Stomach smooth muscle (tissue), 2 donors: ENCODE measurements at regions not wholly inside any gene's neighbourhood (a gene's known extent, or its start where the extent isn't known, plus 50 kb on each side); places are given as distances from the start of the nearest gene placed in this dataset.
"Not testable (repeated sequence)": the region's sequence is repeated elsewhere in the genome, so short reads cannot be mapped to it uniquely, and the experiment has no call there.

Experiments
- H3K27ac ChIP-seq: one replicate; pipeline ENCODE4 v1.7.0; 2013; ENCODE audit warnings: mild to moderate bottlenecking, low read length, inconsistent platforms
- H3K27me3 ChIP-seq, 2 donors: one replicate each; pipeline ENCODE4 v1.7.0; 2013; ENCODE audit warnings: low read length in 2 of 2; ENCODE audit not compliant: insufficient read depth in 2 of 2, control insufficient read depth in 1 of 2
- H3K36me3 ChIP-seq, 2 donors: one replicate each; pipeline ENCODE4 v1.7.0; 2013; ENCODE audit warnings: low read length in 2 of 2; ENCODE audit not compliant: control insufficient read depth in 2 of 2, insufficient read depth in 2 of 2
- H3K4me1 ChIP-seq: one replicate; pipeline ENCODE4 v1.7.0; 2013; ENCODE audit warnings: low read length; ENCODE audit not compliant: control insufficient read depth, insufficient read depth
- H3K4me3 ChIP-seq, 2 donors: one replicate each; pipeline ENCODE4 v1.7.0; 2013; ENCODE audit warnings: low read length in 2 of 2
- H3K9ac ChIP-seq, 2 donors: one replicate each; pipeline ENCODE4 v1.7.0; 2013; ENCODE audit warnings: low read length in 2 of 2, mild to moderate bottlenecking in 1 of 2
- H3K9me3 ChIP-seq, 2 donors: one replicate each; pipeline ENCODE4 v1.7.0; 2013; ENCODE audit warnings: low read length in 2 of 2; ENCODE audit not compliant: control insufficient read depth in 2 of 2
- donor health status: healthy.
- donor health status: Pancreatic carcinoma.

- Histone ChIP-seq H3K4me3 (no peak overlapping the region), H3K4me1 (no peaks in the 10 kb centered on the region), H3K9me3 (no peaks in the 10 kb centered on the region), H3K9ac (no peak overlapping the region), H3K27me3 (no peaks in the 10 kb centered on the region), H3K27ac (no peak overlapping the region), H3K36me3 (no peaks in the 10 kb centered on the region)
These were observed 307.2 kb downstream of the ABCC12 start for GRCh38 chr16:47848421-47849109.

- Histone ChIP-seq H3K27me3 (no peaks in the 10 kb centered on the region), H3K27ac (no peak overlapping the region), H3K9me3 (no peaks in the 10 kb centered on the region), H3K4me3 (no peak overlapping the region), H3K9ac (no peak overlapping the region), H3K36me3 (no peaks in the 10 kb centered on the region), H3K4me1 (no peaks in the 10 kb centered on the region)
These were observed 308.4 kb downstream of the ABCC12 start for GRCh38 chr16:47847220-47847970.

DNA sequence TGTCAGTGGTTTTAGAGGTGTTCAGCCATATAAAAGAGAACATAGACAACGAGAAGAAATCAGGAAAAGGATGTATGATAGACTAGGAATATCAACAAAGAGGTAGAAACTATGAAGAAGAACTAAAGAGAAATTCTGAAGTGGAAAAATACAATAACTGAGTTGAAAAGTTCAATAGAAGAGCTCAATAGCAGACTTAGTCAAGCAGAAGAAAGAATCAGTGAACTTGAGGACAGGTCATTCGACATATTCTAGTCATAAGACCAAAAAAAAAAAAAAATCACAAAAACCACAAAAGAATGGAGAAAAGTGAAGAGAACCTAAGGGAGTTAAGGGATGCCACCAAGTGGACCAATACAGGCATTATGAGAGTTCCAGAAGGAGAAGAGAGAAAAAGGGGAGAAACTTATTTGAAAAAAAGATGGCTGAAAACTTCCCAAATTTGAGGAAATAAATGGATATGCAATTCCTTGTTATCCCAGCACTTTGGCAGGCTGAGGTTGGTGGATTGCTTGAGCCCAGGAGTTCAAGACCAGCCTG lies 321.2 kb downstream of the ABCC12 start:
- no peaks in the 10 kb centered on the region for H3K36me3 ChIP-seq
- no peak overlapping the region for H3K27ac ChIP-seq
- H3K27me3 ChIP-seq: no peaks in the 10 kb centered on the region
- no peaks in the 10 kb centered on the region for H3K4me1 ChIP-seq
- H3K4me3 ChIP-seq: no peak overlapping the region
- peaks cover 9 to 11% of the 10 kb centered on the region in 2 donors for H3K9me3 ChIP-seq
- H3K9ac ChIP-seq: no peak overlapping the region

DNA sequence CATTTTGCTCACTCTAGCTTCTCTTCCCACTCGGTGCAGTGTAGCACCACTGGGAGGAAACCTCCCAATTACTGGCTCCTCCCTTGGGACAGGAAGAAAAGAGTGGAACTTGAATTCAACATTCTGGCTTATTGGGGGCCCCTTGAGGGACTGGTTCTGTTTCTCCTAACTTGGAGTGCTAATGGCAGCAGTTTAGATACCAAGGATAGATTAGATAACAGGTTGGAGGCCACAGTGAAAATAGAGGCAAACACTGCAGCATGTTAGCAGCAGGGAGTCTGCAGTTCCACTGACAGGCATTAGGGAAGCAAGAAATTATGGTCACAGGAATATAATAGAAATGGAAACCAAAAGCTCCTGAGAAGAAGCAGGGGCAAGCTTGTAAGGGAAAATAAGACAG lies 322.0 kb downstream of the ABCC12 start:
- H3K4me3 ChIP-seq: no peak overlapping the region
- H3K27me3 ChIP-seq: no peaks in the 10 kb centered on the region
- H3K9ac ChIP-seq: no peak overlapping the region
- peaks cover 9 to 11% of the 10 kb centered on the region in 2 donors for H3K9me3 ChIP-seq
- no peaks in the 10 kb centered on the region for H3K36me3 ChIP-seq
- no peak overlapping the region for H3K27ac ChIP-seq
- H3K4me1 ChIP-seq: no peaks in the 10 kb centered on the region

DNA sequence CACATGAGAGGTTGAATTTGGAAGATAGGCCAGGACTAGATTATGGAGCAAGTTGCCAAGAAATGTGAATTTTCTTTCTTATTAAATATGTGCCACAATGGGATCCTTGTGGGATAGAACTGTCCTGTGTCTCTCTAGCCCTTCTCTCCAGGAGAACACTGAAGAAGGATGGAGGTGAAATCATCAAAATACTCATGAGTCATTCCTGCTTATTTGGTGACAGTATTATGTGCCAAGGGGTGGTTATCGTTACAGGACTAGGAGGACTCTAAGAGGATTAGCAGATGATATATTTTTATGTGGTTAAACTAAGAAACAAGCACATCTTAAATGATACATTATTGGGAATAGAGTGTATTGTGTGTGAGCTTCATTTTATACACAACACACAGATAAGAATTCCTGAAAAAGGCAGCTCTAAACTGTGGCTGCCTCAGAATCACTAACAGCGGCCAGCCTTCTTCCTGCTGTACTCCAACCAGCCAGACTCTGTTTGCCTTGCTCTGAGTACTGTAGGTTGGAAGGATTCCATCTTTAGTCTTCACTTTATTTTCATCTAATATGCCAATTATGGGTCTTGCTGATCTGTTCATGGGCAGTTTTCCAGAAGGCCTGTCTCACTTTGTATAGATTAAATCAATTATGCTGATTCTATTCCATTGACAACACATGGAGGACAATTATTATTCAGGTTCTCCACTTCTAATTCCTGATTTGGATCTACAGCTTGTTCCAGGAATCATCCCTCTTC lies 325.8 kb downstream of the ABCC12 start:
- Histone ChIP-seq H3K9me3 (peaks cover 6 to 9% of the 10 kb centered on the region in 2 donors), H3K9ac (no peak overlapping the region), H3K27ac (no peak overlapping the region), H3K27me3 (no peaks in the 10 kb centered on the region), H3K4me3 (no peak overlapping the region), H3K4me1 (no peaks in the 10 kb centered on the region), H3K36me3 (no peaks in the 10 kb centered on the region)

GRCh38 chr16:47826070-47826469 lies 329.7 kb downstream of the ABCC12 start:
- Histone ChIP-seq H3K9me3 (no peaks in the 10 kb centered on the region), H3K9ac (no peak overlapping the region), H3K4me1 (no peaks in the 10 kb centered on the region), H3K36me3 (no peaks in the 10 kb centered on the region), H3K27me3 (no peaks in the 10 kb centered on the region), H3K4me3 (no peak overlapping the region), H3K27ac (no peak overlapping the region)

GRCh38 chr16:47817048-47817447 lies 338.7 kb downstream of the ABCC12 start:
- H3K36me3 ChIP-seq: no peaks in the 10 kb centered on the region
- H3K4me1 ChIP-seq: no peaks in the 10 kb centered on the region
- no peak overlapping the region for H3K27ac ChIP-seq
- H3K9me3 ChIP-seq: no peaks in the 10 kb centered on the region
- H3K9ac ChIP-seq: no peak overlapping the region
- H3K27me3 ChIP-seq: no peaks in the 10 kb centered on the region
- no peak overlapping the region for H3K4me3 ChIP-seq

DNA sequence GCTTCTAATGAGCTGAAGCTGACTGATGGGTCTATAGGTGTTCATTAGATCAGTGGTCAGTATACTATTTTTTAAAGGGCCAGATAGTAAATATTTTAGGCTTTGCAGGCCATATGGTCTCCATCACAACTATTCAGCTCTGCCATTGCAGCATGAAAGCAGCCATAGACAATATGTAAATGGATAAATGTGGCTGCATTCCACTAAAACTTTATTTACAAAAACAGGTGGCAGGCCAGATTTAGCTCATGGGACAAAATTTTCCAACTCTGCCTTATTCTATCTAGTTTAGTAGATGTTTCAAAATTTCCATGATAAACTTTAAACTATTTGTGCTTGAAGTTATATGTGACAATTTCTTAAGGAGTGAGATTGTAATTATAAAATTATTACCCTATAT lies 339.3 kb downstream of the ABCC12 start:
- H3K4me3 ChIP-seq: no peak overlapping the region
- H3K4me1 ChIP-seq: no peaks in the 10 kb centered on the region
- H3K27ac ChIP-seq: no peak overlapping the region
- H3K27me3 ChIP-seq: no peaks in the 10 kb centered on the region
- no peaks in the 10 kb centered on the region for H3K9me3 ChIP-seq
- no peak overlapping the region for H3K9ac ChIP-seq
- no peaks in the 10 kb centered on the region for H3K36me3 ChIP-seq

DNA sequence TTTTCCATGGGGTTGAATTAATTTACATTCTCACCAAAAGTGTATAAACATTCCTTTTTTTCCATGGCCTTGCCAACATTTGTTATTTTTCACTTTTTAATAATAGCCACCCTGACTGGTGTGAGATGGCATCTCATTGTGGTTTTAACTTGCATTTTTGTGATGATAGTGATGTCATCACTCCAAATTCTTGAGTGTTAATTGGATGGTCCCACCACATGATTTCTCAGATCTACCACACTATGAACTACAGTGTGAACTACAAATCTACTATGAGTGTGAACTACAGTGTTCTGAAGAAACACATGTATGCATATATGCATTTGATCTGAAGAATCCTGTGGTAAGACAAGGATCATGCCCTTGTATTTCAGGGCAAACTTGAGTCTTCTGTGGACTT lies 340.1 kb downstream of the ABCC12 start:
- Histone ChIP-seq H3K9me3 (no peaks in the 10 kb centered on the region), H3K4me3 (no peak overlapping the region), H3K27me3 (no peaks in the 10 kb centered on the region), H3K27ac (no peak overlapping the region), H3K9ac (no peak overlapping the region), H3K4me1 (no peaks in the 10 kb centered on the region), H3K36me3 (no peaks in the 10 kb centered on the region)

DNA sequence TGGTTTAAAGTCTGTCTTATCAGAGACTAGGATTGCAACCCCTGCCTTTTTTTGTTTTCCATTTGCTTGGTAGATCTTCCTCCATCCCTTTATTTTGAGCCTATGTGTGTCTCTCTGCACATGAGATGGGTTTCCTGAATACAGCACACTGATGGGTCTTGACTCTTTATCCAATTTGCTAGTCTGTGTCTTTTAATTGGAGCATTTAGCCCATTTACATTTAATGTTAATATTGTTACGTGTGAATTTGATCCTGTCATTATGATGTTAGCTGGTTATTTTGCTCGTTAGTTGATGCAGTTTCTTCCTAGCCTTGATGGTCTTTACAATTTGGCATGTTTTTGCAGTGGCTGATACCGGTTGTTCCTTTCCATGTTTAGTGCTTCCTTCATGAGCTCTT lies 344.0 kb downstream of the ABCC12 start:
- not testable (repeated sequence) for H3K4me1 ChIP-seq, H3K36me3 ChIP-seq, H3K4me3 ChIP-seq, H3K27ac ChIP-seq, H3K9me3 ChIP-seq, H3K9ac ChIP-seq, H3K27me3 ChIP-seq
